HG03095 (cell line): ENCODE measurements at regions not wholly inside any gene's neighbourhood (a gene's known extent, or its start where the extent isn't known, plus 50 kb on each side); places are given as distances from the start of the nearest gene placed in this dataset.

Experiments used
- ATAC-seq: cut with Tn5 transposase; IDR thresholded peaks from one replicate; pipeline ENCODE4 v1.9.1; 2021; ENCODE audit warnings: moderate library complexity; ENCODE audit not compliant: unreplicated experiment

GRCh38 chr12:61357496-61357895 is 902.7 kb upstream of the USP15 start:
- no peak for ATAC-seq

- ATAC-seq: no peak
These were observed 898.2 kb upstream of the USP15 start for GRCh38 chr12:61362037-61362436.

GRCh38 chr12:61365001-61365400 is 895.2 kb upstream of the USP15 start:
- no peak for ATAC-seq

GRCh38 chr12:61367281-61367785 is 892.9 kb upstream of the USP15 start:
- ATAC-seq: no peak

- ATAC-seq: no peak
These were observed 890.8 kb upstream of the USP15 start for GRCh38 chr12:61369241-61369910.

GRCh38 chr12:61384511-61384910 is 875.7 kb upstream of the USP15 start:
- no peak for ATAC-seq

- ATAC-seq: no peak
These were observed 874.4 kb upstream of the USP15 start for GRCh38 chr12:61385771-61386170.

- ATAC-seq: no peak
These were observed 862.5 kb upstream of the USP15 start for GRCh38 chr12:61397668-61398067.

GRCh38 chr12:61412201-61412600 is 848.0 kb upstream of the USP15 start:
- ATAC-seq: no peak

GRCh38 chr12:61414470-61414869 is 845.7 kb upstream of the USP15 start:
- no peak for ATAC-seq

GRCh38 chr12:61422786-61423185 is 837.4 kb upstream of the USP15 start:
- ATAC-seq: no peak

- no peak for ATAC-seq
These were observed 808.1 kb upstream of the USP15 start for GRCh38 chr12:61452076-61452475.

- no peak for ATAC-seq
These were observed 772.5 kb upstream of the USP15 start for GRCh38 chr12:61487728-61488127.

- ATAC-seq: no peak
These were observed 769.4 kb upstream of the USP15 start for GRCh38 chr12:61490526-61491498.

- ATAC-seq: no peak
These were observed 758.0 kb upstream of the USP15 start for GRCh38 chr12:61502179-61502578.

- no peak for ATAC-seq
These were observed 755.7 kb upstream of the USP15 start for GRCh38 chr12:61504396-61505080.

GRCh38 chr12:61513499-61513898 is 746.7 kb upstream of the USP15 start:
- no peak for ATAC-seq

- no peak for ATAC-seq
These were observed 746.2 kb upstream of the USP15 start for GRCh38 chr12:61514016-61514415.

GRCh38 chr12:61521258-61521657 is 738.9 kb upstream of the USP15 start:
- ATAC-seq: no peak

- no peak for ATAC-seq
These were observed 736.8 kb upstream of the USP15 start for GRCh38 chr12:61523276-61523992.

- ATAC-seq: no peak
These were observed 735.4 kb upstream of the USP15 start for GRCh38 chr12:61524851-61525250.
